Activated CD4-positive, alpha-beta T cell treated with anti-CD3 and anti-CD28 coated beads, Interleukin-2, amount 10 ng/mL, durations not matched to agents 24 days and 14 days (primary cell): ENCODE measurements at regions not wholly inside any gene's neighbourhood (a gene's known extent, or its start where the extent isn't known, plus 50 kb on each side); places are given as distances from the start of the nearest gene placed in this dataset.

Source experiments
- DNase-seq: peaks from one replicate; pipeline ENCODE4 v3.0.0; 2022
- H3K27ac Mint-ChIP-seq: one replicate; pipeline ENCODE4 v1.8.0; 2022; ENCODE audit warnings: mild to moderate bottlenecking, mixed read lengths
- H3K27me3 Mint-ChIP-seq: one replicate; pipeline ENCODE4 v1.8.0; 2022; ENCODE audit warnings: mixed read lengths
- H3K36me3 Mint-ChIP-seq: one replicate; pipeline ENCODE4 v1.8.0; 2022; ENCODE audit warnings: low read depth, mild to moderate bottlenecking, mixed read lengths
- H3K4me1 Mint-ChIP-seq: one replicate; pipeline ENCODE4 v1.8.0; 2021; ENCODE audit warnings: mixed read lengths
- H3K4me3 Mint-ChIP-seq: one replicate; pipeline ENCODE4 v1.8.0; 2022; ENCODE audit warnings: mild to moderate bottlenecking, moderate library complexity, mixed read lengths
- H3K9me3 Mint-ChIP-seq: one replicate; pipeline ENCODE4 v1.8.0; 2021; ENCODE audit warnings: mixed read lengths
- intact Hi-C: fragments of 100-400 bp; cut with micrococcal nuclease; formaldehyde crosslinking; loops from one replicate; pipeline ENCODE4 v1.15.1; 2023

DNA sequence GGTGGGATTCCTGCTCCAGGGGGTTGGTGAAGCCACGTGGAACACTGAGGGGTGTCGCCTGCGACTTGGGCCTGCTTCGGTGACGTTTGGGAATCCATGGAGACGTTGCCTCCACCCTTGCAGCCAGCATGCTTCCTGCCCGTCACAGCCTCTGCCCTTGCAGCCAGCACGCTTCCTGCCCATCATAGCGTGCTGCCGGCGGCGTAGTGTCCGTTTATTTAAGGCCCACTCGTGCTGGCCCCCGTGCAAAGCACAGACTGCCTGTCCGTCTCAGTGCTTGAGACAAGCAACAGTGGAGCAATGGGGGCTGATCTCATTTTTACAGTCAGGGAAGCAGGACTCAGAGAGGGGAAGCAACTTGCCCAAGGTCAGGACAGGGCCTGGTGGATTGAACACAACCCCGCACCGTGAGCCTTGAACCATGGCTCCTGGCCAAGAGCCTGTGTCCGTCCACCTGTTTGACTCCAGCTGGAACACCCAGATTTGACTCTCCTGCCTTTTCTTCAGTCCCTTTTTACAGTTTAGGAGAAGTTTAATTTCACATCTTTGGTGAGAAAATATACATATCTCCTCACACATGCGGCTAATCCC is 149.6 kb downstream of the TEX29 start:
- Mint-ChIP-seq H3K27ac (no peak overlapping the region), H3K36me3 (no peaks in the 10 kb centered on the region), H3K27me3 (peaks cover 3% of the 10 kb centered on the region), H3K4me1 (no peaks in the 10 kb centered on the region), H3K4me3 (no peak overlapping the region), H3K9me3 (no peaks in the 10 kb centered on the region)
- DNase-seq: no peak
- intact Hi-C loops: loop anchor here (10.0 kb wide), 1 partner anchor 1135 kb away; no protein-coding TSS in a partner anchor

DNA sequence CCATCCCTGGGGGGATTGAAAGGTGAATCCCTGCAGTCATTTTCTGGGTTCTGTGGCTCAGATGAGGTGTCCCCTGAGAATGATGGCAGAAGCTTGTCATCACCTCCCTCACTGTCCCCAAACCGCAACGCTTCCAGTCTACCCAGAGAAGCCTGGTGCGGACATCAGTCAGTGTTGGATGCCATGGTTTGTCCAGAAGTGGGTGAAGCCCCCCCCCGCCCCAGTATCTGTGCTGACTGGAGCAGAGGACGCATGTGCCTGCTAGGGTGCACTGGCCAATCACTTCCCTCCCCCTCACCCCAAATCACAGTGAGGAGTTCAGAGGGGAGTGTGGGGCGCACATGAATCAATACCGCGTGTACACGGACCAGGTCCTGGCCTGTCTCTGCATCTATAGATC is 150.5 kb downstream of the TEX29 start:
- Mint-ChIP-seq H3K4me1 (no peaks in the 10 kb centered on the region), H3K4me3 (no peak overlapping the region), H3K9me3 (no peaks in the 10 kb centered on the region), H3K27ac (no peak overlapping the region), H3K27me3 (peaks cover 2% of the 10 kb centered on the region), H3K36me3 (no peaks in the 10 kb centered on the region)
- no peak for DNase-seq
- intact Hi-C loops: loop anchor here (10.0 kb wide), 1 partner anchor 1134 kb away; no protein-coding TSS in a partner anchor

DNA sequence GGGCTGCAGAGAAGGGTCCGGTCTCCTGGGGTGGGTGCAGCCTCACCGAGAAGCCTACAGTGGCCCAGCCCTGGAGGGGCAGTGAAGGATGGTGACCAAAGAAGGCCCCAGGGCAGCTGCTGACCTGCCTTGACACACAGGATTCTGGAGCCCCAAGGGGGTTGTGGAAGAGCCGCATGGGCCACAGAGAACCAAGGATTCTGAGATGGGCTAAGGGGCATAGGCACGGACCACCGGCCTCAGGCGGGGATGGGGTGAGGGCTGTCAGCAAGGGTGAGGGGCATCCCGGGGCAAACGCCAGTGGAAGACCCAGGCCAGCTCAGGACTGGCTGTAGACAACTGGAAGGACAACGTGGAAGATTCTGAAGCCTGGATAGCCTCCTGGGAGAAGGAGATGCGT is 151.6 kb downstream of the TEX29 start:
- intact Hi-C loops: loop anchor here (10.0 kb wide), 1 partner anchor 1133 kb away; no protein-coding TSS in a partner anchor
- Mint-ChIP-seq H3K9me3 (no peaks in the 10 kb centered on the region), H3K27me3 (peaks cover under 1% of the 10 kb centered on the region), H3K4me1 (no peaks in the 10 kb centered on the region), H3K27ac (no peak overlapping the region), H3K4me3 (no peak overlapping the region), H3K36me3 (no peaks in the 10 kb centered on the region)
- DNase-seq: no peak

DNA sequence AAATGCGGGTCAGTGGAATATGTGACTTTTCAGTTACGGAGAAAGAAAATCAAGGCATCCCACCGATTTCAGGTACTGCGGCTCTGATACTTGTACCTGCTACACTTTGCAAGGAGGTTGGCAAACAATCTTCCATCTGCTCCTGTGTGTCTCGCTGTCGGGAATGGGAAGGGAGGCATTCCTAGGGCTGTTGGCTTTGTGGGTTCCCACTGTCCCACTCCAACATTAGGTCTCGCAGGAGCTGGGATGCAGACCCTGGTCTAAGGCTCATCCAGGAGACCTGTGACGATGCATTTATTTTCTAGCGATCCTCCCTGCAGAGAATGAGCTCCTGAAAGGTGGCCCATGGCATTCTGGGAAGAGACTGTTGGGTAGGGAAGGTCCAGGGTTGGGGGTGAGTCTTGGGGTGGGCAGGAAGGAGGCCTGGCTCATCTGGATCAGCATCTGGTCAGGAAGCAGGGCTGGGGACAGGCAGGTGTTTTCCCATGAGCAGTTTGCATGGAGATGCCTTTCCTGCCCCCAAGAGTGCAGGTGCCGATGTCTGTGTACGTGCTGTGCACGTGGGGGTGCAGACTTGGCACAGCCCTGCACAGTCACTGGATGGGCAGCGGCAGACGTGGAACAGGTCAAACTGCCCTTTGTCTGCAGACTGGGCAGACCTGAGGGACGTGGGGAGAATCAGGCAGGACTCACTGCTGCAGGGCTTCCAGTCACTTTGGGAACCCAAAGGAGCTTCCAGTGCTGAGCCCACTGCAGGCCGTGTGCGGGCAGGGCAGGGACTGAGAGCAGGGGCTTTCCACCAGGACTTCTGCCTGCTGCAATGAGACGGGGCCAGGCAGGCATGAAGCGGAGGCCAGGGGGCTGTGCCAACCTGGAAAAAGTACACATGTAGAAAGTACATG is 152.4 kb downstream of the TEX29 start:
- H3K4me1 Mint-ChIP-seq: no peaks in the 10 kb centered on the region
- no peak overlapping the region for H3K27ac Mint-ChIP-seq
- no peaks in the 10 kb centered on the region for H3K36me3 Mint-ChIP-seq
- H3K27me3 Mint-ChIP-seq: no peaks in the 10 kb centered on the region
- H3K4me3 Mint-ChIP-seq: no peak overlapping the region
- no peaks in the 10 kb centered on the region for H3K9me3 Mint-ChIP-seq
- no peak for DNase-seq
- intact Hi-C loops: loop anchor here (10.0 kb wide), 1 partner anchor 1132 kb away; no protein-coding TSS in a partner anchor

DNA sequence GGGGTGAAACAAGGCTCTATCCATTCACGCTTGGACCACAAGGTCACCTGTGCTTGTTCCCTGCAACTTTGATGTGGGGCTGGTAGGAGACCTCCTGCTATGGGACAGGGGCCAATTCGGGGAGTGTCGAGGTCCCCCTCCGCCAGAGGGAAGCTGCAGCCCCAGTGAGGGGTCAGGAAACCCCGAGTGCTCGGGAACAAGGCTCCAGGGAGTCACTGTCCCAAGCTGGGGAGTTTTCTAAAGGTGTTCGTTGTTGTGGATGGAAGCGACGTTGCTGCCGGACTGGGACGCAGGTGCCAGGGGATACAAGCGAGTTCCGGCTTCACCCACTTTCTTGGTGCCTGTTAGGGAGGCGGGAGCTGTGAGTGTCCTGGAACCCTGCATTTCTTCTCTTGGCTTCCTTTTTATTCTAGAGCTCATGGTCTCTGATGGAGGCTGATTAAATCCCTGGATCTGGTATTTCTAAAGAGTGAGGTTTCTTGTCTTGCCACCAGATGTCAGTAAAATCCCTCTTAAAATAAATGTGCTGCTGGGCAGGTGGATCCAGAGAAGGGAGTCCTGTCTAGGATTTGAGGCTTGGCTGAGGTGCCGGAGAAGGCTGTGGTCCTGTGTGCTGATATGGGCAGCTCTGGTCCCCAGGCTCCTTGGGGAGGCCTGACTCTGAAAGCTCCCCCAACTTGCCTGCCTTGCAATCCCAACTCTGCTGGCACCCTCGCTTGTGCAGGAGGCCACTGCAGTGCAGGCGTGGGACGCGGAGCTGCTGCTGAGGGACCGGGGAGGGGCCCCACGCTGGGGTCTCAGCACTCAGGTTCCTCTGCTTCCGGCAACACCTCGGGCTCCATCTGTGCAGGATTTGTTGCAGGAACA is 153.9 kb downstream of the TEX29 start:
- no peaks in the 10 kb centered on the region for H3K9me3 Mint-ChIP-seq
- intact Hi-C loops: loop anchor here (10.0 kb wide), 1 partner anchor 1130 kb away; no protein-coding TSS in a partner anchor

DNA sequence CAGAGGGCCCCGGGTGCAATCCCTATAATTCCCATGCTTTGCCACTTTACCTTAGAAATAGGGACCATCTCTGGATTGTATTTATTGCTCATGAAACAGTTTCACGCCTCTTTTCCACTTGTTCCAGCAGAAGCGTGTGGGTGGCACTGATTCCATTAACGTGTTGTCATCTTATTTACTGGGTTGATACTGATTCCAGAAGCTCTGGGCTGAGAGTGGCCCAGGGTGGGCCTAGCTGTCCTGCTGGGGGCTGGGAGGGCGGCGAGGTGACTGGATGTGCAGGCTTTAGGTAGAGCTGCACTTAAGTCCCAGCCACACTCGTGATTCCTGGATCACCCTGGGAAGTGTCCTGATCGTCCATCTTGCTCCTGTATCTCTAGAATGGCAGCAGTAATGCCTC is 155.0 kb downstream of the TEX29 start:
- Mint-ChIP-seq H3K27me3 (no peaks in the 10 kb centered on the region), H3K4me3 (no peak overlapping the region), H3K27ac (no peak overlapping the region), H3K4me1 (no peaks in the 10 kb centered on the region), H3K36me3 (no peaks in the 10 kb centered on the region), H3K9me3 (no peaks in the 10 kb centered on the region)
- intact Hi-C loops: loop anchor here (10.0 kb wide), 1 partner anchor 1129 kb away; no protein-coding TSS in a partner anchor
- no peak for DNase-seq

More for the DNA sequence above, 153.9 kb downstream of the TEX29 start:
- Mint-ChIP-seq H3K4me1 (no peaks in the 10 kb centered on the region), H3K27me3 (no peaks in the 10 kb centered on the region), H3K36me3 (no peaks in the 10 kb centered on the region), H3K4me3 (no peak overlapping the region), H3K27ac (no peak overlapping the region)
- no peak for DNase-seq

DNA sequence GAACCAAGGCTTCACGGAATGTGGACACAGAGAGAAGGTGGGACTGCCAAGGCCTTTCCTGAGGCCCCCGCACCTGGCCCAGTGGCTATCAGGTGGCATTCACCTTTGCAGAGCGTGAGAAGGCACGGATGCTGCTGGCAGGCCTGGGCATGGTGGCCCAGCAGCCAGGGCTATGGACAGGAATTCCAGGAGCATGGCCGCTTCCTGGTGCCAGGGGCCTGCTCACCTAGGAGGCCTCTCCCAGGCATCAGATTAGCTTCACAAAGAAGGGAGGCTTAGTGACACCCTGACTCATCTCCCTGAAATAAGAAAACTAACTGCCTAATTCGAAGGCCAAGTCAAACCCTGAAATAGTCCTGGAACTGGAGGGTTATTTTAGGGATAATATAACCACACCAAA is 155.8 kb downstream of the TEX29 start:
- no peak overlapping the region for H3K27ac Mint-ChIP-seq
- no peak overlapping the region for H3K4me3 Mint-ChIP-seq
- H3K9me3 Mint-ChIP-seq: no peaks in the 10 kb centered on the region
- no peak for DNase-seq
- no peaks in the 10 kb centered on the region for H3K27me3 Mint-ChIP-seq
- no peaks in the 10 kb centered on the region for H3K36me3 Mint-ChIP-seq
- H3K4me1 Mint-ChIP-seq: no peaks in the 10 kb centered on the region
- intact Hi-C loops: loop anchor here (10.0 kb wide), 1 partner anchor 1129 kb away; no protein-coding TSS in a partner anchor

DNA sequence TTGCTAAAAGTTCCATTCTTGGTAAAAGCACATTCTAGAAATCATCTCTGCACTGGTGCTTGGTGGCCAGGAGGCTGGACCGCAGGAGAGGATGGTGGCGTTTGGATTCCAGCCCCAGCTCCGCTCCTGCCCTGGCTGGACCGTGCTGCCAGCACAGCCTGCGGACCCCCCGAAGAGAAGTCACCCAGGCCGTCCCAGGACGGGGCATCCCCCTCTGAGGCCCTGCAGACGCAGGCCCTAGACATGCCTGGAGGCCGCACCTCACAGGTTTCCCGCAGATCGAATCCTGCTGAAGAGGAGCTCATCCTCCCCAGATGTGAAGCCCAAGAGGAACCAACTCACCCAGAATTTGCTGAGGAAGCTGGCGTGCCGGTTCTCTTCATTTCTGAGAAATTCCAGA is 159.0 kb downstream of the TEX29 start:
- no peak for DNase-seq
- H3K4me1 Mint-ChIP-seq: no peaks in the 10 kb centered on the region
- no peaks in the 10 kb centered on the region for H3K36me3 Mint-ChIP-seq
- intact Hi-C loops: loop anchor here (10.0 kb wide), 1 partner anchor 1125 kb away; no protein-coding TSS in a partner anchor
- H3K27ac Mint-ChIP-seq: no peak overlapping the region
- H3K9me3 Mint-ChIP-seq: no peaks in the 10 kb centered on the region
- no peaks in the 10 kb centered on the region for H3K27me3 Mint-ChIP-seq
- no peak overlapping the region for H3K4me3 Mint-ChIP-seq

DNA sequence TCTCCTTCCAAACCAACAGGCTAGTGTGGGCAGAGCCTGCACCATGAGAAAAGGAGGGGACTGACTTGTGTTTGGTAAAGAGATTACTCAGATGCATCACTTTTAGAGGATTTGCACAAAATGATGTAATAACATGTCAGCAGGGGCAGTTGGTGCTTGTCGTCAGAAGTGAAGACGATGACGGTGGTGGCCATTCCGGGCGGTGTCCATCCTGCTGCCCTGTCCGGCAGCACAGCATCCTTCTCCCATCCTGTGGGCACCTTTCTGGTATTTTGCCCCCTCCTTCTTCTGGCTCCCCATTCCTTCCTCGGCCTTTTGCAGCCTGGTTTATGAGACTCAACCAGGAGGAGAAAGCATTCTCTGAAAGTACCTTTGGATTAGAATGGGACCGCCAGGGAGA is 160.1 kb downstream of the TEX29 start:
- Mint-ChIP-seq H3K9me3 (no peaks in the 10 kb centered on the region), H3K4me1 (no peaks in the 10 kb centered on the region), H3K27me3 (no peaks in the 10 kb centered on the region), H3K4me3 (no peak overlapping the region), H3K36me3 (no peaks in the 10 kb centered on the region), H3K27ac (no peak overlapping the region)
- intact Hi-C loops: no loop called here
- no peak for DNase-seq

DNA sequence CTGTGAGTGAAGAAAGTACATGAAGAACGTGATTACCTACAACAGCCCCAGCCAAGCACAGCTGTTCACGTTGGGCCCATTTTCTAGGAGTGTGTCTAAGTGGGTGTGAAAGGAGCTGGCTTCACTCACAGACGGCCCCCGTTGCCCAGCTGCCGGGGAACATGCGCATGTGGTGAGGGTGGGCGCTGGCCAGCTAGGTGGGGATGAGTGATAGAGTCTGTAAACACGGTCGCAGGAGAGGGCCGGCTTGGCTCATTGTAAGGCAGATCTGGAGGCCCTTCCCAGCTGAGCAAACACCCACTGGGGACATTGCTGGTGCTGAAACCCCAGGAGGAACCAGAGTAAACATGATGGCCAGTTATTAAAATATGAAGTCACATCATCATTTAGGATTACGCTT is 160.5 kb downstream of the TEX29 start:
- Mint-ChIP-seq H3K27me3 (no peaks in the 10 kb centered on the region), H3K9me3 (no peaks in the 10 kb centered on the region), H3K4me1 (no peaks in the 10 kb centered on the region), H3K4me3 (no peak overlapping the region), H3K27ac (no peak overlapping the region), H3K36me3 (no peaks in the 10 kb centered on the region)
- intact Hi-C loops: no loop called here
- DNase-seq: no peak

DNA sequence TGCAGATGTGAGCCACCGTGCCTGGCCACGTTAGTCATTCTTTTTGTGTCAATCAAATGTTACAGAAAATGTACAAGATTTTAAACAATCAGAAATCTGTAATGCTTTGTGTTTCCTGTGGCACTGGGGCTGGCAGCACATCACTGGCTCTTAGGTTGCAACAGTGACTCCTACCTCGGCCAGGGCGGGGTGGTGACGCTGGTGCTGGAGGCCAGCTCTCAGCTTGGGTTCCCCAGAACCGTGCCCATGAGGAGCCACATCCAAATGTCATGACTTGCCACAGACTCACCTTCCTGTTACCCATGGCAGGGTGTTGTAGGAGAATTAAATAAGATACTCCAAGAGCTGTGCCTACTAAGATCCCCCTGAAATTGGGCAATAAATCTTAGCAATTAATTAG is 161.7 kb downstream of the TEX29 start:
- intact Hi-C loops: no loop called here
- Mint-ChIP-seq H3K27me3 (no peaks in the 10 kb centered on the region), H3K36me3 (no peaks in the 10 kb centered on the region), H3K9me3 (no peaks in the 10 kb centered on the region), H3K4me1 (no peaks in the 10 kb centered on the region), H3K27ac (no peak overlapping the region), H3K4me3 (no peak overlapping the region)
- DNase-seq: no peak

DNA sequence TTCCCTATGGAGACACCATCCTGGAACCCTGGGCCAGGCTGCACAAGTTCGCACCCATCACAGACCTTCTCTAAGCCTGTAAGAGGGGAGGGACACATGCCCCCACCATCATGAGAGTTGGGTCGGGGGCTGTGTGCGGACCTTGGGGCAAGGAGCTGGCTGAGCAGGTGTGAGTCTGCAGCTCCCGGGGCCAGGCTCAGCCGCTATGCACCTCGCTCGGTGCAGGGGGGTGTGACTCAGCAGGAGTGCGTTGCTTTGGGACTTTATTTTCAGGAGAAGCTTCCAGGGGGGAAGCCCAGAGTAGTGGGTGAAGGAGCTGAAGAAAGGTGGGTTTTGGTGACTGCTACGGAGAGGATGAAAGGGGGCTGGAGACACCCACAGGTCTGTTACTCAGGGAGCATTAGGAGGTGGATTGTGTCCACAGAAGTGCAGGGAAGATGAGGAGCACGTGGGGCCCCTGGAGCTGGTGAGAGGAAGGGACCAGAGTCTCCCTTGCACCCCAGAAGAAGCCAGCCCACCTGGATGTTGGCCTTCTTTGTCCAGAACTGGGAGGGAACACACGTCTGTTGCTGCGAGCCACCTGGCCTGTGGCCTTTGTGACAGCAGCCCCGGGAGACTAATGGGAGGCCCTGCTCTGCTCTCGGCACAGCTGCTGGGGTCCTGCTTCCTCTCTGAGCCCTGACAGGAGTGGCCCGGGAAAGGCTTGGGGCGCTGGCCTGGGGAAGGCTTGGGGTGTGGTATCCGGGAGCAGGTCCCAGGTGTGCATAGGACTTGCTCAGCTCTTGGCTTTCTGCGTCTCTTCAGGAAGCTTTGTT is 162.6 kb downstream of the TEX29 start:
- Mint-ChIP-seq H3K4me1 (no peaks in the 10 kb centered on the region), H3K27ac (no peak overlapping the region), H3K4me3 (no peak overlapping the region), H3K36me3 (no peaks in the 10 kb centered on the region), H3K27me3 (no peaks in the 10 kb centered on the region), H3K9me3 (no peaks in the 10 kb centered on the region)
- intact Hi-C loops: no loop called here
- DNase-seq: no peak

DNA sequence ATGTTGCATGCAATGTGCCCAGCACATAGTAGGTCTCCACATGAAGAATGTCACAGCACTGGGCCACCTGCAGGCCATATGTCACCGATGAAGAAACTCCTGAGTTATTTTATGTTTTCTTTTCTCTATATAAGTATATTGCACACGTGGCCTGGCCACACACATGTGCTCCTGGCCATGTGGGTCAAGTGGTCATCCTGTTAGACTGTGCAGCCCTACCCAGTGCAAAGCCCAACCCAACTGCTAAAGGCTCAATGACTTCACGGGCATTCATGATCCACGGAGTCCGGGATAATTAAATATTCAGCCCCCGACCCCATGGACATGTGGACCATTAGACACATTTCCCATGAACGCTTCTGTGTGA is 163.2 kb downstream of the TEX29 start:
- H3K27ac Mint-ChIP-seq: no peak overlapping the region
- no peaks in the 10 kb centered on the region for H3K27me3 Mint-ChIP-seq
- H3K9me3 Mint-ChIP-seq: no peaks in the 10 kb centered on the region
- DNase-seq: no peak
- no peak overlapping the region for H3K4me3 Mint-ChIP-seq
- intact Hi-C loops: no loop called here
- H3K36me3 Mint-ChIP-seq: no peaks in the 10 kb centered on the region
- no peaks in the 10 kb centered on the region for H3K4me1 Mint-ChIP-seq
